HG02678 (cell line): ENCODE measurements at regions not wholly inside any gene's neighbourhood (a gene's known extent, or its start where the extent isn't known, plus 50 kb on each side); places are given as distances from the start of the nearest gene placed in this dataset.
"Not testable (repeated sequence)": the region's sequence is repeated elsewhere in the genome, so short reads cannot be mapped to it uniquely, and the experiment has no call there.

ENCODE experiments used
- ATAC-seq: cut with Tn5 transposase; IDR thresholded peaks from one replicate; pipeline ENCODE4 v1.9.1; 2021; ENCODE audit warnings: mild to moderate bottlenecking, moderate library complexity; ENCODE audit not compliant: unreplicated experiment

DNA sequence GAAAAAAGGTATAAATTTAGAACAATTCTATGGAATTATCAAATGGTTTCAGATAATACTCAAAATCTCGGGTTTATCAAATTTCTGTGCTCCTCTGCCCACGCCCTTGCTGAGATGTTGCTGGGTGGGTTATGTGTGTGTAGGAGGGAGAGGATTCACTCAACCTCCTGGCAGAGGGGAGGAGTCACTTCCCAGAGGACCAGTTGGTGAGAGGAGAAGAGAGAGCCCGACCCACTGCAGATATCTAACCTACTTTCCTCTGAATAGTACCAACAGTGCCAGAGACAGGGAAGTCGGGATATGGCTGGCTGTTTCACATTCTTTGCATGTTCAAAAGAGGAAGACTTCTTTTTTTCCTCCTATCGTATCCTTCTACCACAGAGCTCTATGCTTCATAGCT lies 187.1 kb upstream of the MAN1A1 start:
- no peak for ATAC-seq

DNA sequence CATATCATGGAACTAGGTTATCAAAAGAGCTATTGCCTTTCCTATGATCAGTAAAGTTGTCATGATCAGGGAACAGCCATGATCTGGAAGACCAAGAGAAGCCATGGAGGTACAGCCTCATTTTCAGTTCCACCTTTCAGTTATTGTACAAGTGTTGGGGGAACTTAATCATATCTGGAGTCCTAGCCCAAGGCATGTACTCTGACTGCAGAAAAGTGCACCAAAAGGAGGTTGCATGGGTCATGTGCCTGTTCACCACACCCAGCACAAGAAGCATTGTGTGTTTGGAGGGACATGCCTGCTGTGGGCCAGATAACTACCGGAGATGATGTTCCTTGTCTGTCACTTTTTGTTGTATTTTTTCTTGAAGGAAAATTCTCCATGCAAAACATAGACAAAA lies 185.8 kb upstream of the MAN1A1 start:
- ATAC-seq: peak; percentile 42

DNA sequence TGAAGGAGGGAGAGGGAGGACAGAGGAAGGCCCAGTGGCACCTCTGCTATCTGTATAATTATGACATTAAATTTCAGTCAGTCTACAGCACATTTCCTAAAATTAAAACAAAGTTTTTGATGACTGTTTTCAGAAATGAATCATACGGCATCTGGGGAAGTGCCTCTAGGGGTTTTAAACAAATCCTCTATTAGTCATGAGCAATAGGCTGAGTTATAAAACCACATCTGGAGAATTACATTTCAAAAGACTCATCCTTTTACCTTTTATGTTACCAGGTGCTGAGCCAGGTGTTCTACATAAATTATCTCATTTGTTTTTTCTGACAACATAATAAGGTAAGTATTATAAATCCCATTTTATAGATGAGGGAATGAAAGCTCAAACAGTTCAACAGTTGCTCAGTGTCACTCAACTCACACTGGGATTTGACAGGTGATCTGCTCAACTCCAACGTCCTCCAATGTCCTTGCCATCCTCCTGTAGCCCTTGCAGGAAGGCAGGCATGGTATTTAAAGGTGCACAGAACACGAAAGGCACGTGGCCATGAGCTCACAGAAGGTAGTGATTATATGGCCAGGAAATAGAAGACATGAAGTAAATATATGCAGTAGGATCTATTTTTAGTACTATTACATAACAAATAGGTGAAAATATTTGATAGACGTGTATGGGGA lies 184.2 kb upstream of the MAN1A1 start:
- peak; percentile 70 for ATAC-seq

DNA sequence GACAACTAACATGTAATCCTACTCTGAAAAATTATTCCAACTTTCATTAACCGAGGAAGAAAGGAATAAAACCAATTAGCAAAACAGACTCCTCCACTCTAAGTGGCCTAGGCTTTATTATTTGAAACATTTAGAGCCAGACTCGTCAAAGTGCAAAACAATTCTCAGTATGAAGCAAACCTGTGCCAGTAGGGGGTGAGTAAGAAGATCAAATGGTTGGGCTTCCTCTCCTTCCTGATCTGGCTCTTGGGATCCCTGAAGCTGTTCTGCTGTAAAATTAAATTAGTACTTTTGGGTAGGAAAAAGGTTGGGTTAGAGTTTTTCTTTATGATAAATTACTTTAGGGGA lies 177.6 kb upstream of the MAN1A1 start:
- no peak for ATAC-seq

DNA sequence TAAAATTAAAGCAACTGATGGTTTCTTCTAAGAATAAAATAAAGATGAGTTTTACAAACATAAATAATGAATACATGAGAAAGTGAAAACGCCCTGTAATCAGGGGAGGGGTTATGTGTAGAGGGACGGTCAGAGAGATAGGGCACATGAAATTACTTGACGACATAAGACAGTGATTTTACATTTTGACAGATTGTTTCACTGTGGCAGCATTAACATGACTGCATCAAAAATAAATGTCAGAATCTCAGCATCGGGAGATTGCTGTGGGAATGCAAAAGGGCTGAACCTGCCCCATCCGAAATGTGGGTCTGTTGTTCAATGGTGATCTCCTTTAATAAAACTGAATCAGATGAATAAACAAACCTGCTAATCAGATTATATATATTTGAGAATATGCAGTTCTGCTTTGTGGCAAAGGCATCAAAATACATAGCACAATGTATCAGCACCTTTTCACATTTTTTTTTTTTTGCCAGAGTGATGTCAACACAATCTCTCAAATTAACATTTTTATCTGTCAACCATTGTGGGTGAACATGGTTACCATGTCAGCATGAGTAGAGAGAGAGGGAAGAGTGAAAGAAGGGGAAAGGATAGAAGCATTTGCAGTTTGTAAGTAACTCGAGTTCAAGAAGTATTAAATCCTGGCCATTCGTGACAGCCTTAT lies 177.1 kb upstream of the MAN1A1 start:
- no peak for ATAC-seq

DNA sequence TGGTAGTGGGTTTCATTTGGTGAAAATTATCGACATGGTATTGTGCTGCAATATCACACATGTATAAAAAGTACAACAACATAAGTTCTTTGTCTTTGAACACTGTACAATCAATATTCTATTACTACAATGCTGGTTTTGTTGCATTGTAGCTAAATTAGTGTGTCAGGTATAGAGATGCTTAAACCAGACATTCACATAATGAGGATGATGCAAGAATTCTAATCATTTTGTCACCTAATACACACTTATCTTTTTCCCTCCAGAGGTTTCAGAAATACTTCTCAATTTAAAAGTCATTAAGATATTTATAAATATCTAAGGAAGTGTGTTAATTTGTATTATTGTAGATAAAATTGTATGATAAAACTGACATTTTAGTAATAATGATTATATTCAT lies 174.8 kb upstream of the MAN1A1 start:
- ATAC-seq: no peak

DNA sequence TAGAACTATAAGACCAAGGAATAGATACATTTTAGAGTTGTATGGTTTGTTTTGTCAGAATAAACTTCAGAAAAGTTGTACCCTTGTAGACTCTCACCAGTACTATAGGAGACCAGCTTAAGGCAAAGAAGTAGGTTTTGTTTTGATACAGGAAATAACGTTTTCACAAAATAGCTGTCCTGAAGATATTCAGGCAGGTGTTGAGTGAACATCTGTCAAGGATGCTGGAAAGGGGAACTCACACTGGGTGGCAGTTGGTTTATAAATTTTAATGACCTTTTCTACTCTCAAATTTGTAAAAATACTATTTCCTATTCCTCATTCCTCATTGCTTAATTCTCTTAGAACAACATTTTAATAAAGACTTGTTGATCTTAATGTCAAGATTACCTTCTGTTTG lies 174.0 kb upstream of the MAN1A1 start:
- ATAC-seq: no peak

DNA sequence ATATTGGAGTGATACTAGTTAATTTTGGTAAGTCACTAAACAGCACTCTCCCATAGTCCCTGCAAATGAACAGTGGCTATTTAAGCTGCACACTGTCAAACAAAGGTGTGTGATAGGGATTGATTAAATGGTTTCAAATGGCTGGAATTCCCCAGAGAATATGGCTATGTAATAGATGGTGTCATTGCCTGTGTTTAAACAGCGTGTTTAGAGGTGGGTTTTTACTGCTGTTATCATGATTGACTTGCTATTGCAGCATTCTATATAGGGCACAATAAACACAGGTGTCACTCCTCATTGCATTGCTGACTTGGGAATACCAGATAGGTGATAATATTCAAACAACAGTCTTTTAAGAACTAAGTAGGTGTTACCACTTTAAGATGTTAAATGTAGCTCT lies 171.7 kb upstream of the MAN1A1 start:
- no peak for ATAC-seq

DNA sequence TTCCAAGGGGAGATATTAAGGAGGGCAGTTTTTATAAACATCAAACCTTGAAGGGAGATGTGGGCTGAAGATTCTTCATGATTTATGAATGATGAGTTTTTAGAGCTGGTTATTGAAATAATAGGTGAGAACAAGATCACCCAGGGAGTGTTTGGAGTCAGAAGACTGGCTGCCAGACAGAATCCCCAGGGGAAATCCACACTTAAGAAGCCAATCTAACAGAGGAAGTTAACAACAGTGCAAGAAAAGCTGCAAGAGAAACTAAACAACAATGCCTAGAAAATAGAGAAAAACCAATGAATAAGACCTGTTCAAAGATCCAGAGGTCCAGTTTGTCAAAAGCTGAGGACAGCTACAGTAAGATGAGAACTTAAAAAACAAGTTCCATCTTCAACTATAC lies 167.9 kb upstream of the MAN1A1 start:
- ATAC-seq: peak; percentile 76

DNA sequence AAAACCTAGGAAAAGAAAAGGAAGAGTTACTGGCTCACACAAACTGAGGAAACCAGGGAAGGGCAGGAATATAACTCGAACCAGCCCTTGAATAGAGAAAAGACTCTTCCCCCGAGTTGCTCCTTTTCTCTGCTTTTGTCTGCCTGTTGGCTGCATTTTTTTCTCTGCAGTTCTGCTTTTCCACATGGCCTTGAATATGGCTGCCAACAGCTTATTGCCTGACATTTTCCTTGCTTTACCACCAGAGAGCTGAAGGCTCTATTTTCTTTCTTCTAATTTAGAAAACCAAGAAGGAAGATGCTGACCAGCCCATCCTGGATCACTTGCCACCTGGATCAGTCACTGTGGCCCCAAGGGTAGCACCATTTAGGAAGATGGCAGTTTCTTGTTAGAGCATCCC lies 164.8 kb upstream of the MAN1A1 start:
- no peak for ATAC-seq

DNA sequence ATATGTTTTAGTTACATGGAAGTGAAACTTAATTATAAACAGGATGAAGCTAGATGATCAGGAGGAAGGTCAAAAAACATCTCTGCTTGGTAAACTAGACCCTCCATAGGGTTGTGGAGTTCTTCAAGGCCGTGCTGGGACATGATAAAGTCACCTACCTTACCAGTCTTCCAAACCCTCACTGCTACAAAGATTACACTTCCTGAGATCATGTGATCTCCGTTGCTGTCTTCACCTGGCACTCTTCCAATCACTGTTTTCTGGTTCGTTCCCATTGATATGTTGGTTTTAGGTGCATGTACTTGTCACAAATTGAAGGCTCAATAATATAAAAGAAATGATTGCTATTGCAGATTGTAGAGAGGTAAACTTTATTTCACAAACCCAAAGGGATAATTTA lies 161.5 kb upstream of the MAN1A1 start:
- ATAC-seq: no peak

DNA sequence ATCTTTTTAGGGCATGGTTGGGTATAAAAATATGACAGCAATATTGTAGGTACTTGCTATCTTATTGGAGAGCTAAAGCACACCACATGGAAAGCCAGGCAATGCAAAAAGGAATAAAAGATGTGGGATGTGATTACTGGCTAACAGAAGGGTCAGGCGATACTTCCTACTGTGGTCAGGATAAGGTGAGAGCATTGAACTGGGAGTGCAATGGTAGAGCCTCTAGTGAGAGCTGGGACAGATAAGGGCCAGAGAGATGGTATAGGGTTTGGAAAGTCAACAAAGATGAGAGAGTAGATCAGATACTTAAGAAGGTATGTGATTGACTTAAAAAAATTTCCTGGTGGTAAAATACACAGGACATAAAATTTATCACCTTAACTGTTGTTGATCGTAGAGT lies 160.7 kb upstream of the MAN1A1 start:
- no peak for ATAC-seq

DNA sequence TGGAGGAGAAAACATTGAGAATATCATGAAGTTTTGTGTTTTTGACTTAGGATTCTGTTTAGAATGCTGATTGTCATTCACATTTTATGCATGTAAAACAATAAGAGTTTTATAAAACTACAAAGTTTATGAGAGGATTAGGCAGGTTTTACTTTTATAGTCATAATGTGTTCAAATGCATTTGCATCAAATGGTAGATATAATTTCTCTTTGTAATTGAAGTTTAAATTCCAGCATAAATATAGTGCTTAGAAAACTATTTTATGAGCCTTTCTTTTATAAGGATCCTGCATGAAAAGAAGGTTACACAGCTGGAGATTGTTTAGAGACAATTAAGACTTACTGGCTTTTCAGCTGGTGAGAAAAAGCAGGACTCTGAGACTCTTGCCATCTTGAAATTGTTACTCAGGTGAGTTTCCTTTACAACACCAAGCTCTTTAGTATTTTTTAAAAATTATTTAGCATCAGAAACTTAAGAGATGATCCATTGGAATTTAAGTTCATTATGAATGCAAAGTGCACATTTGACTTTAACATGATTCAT lies 157.1 kb upstream of the MAN1A1 start:
- ATAC-seq: no peak

DNA sequence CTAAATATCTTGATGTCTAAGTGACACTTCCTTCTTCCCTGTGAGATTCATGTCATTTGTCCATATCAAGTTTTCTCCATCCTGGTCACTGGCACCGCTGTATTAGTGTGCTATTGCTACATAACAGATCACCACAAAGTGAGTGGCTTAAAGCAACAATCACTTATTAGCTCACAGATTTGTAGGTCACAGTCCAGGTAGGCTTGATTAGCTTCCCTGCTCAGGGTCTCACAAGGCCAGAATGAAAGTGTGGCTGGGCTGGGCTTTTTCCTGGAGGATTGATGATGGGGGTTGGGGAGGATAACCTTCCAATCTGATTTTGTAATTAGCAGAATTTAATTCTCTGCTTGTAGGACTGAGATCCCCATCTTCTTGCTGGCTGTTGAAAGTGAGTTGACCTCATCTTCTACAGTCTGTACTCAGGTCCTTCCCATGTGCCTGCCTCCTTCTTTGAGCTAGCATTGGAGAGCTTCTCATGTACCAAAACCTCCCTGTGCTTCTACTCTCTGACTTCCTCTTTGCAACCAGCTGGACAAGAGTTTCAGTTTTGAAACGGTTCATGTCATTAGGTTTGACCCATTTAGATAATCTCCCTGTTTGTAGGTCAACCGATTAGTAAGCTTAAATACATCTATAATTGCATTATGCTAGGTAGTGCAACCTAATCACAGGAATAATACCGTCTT lies 152.4 kb upstream of the MAN1A1 start:
- peak; percentile 90 for ATAC-seq

DNA sequence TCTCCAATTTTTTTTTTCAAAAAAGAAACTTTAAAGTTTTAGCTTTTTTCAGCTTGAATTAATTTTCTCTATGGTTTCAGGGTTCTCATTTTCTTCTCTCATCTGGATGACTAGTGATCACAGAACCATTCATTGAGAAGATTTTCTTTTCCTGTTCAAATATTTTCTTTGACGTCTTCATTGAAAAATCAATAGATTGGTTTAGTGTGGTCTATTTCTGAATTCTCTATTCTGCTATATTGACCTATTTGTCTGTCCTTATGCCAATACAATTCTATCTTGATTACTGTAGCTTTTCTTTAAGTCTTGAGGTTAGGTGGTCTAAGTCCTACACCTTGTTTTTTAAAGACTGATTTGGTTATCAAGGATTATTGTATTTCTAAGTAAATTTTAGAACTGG lies 150.2 kb upstream of the MAN1A1 start:
- no peak for ATAC-seq

DNA sequence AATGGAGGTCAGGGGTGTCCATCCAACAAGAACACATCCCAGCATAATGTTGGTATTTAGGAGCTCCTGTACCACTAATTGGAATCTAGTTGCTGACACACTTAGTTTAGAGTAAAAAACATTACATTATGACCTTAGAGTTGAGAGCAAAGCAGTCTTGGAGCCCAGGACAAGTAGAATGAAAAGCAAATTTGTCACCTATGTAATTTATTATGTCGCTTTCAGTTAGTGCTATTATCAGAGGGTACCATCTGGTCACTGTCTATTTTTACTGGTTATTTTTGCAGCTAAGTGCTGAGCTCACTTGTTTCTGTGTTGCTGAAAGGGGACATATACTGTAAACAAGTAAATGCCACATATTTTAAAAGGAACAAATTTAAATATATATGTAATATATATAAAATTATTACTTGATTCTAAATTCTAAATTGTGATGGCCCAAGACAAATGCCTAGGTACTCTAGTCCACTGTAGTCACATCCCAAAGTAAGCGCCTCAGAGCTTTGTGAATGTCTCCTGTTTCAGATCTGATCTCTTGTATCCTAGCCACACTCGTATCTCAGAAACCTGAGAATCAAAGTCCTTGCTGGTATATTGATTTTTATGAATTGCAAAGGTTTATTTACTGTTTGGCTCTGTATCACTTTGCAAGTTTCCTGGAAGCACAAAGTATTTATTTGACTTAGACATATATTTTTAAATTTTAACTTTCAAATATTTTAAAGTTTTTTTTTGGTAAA lies 148.6 kb upstream of the MAN1A1 start:
- ATAC-seq: no peak

DNA sequence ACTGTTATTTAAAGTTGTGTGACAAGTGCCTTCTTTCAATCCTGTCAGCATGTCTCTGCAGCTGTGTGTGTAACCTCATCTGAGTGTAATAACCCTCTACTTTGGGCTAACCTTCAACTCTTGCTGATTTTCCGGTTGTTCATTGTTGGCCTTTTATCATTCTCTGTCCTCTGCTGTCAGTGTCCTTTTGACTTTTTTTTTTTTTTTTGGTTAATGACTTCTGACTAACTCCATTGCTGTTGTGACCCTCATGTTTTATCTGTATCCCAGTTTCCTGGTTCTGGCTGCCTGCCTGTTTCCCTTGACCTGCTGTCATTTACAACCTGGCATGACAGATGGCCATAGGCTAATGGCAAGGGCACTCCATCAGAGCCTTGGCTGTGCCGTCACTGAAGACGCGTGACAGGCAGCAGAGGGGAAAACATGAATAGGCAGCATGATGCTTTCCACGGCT lies 145.7 kb upstream of the MAN1A1 start:
- ATAC-seq: no peak

DNA sequence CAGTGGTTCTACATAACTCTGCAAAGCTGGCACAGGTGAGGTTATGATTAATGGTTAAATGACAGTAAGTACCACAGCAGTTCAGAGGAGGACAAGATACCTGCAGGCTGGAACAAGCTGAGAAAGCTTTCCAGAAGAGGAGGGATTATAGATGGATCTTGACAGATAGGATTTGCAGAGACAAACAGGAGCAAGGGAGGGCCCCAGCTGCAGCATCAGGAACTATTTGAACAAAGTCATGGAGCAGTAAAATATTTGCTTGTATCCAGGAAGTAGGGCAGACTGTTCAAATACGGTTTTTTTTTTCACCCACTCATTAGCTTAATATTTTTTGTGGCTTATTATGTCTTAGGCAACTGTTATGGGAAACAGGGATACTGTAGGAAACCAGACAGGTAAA lies 144.4 kb upstream of the MAN1A1 start:
- ATAC-seq: no peak

DNA sequence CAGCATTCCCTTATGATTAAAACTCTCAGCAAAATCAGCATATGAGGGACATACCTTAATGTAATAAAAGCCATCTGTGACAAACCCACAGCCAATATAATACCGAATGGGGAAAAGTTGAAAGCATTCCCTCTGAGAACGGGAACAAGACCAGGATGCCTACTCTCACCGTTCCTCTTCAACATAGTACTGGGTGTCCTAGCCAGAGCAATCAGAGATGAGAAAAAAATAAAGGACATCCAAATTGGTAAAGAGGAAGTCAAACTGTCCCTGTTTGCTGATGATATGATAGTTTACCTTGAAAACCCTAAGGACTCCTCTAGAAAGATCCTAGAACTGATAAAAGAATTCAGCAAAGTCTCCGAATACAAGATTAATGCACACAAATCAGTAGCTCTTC lies 141.6 kb upstream of the MAN1A1 start:
- ATAC-seq: not testable (repeated sequence)

DNA sequence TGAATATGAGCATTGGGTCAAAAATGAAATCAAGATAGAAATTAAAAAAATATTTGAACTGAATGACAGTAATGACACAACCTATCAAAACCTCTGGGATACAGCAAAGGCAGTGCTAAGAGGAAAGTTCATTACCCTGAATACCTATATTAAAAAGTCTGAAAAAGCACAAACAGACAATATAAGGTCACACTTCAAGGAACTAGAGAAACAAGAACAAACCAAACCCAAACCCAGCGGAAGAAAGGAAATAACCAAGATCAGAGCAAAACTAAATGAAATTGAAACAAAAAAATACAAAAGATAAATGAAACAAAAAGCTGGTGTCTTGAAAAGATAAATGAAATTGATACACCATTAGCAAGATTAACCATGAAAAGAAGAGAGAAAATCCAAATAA lies 140.5 kb upstream of the MAN1A1 start:
- ATAC-seq: not testable (repeated sequence)

DNA sequence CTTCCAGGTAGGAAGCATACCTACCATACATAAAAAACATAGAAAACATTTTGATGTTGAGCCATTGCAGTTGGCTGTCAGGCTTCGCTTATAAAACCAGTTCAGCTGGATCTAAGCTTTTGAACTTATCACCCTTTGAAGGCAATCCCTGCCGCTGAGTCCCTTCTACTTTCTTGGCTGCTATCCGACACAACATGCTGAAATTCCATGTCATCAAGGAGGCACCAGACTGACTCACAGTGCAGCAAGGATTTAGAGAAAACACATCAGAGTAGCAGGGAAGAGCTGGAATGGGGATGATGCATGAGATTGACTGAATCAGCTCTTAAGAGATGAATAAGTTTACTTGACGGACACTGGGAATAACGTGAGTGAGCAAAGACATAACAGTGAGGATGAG lies 135.0 kb upstream of the MAN1A1 start:
- ATAC-seq: no peak
